Stimulated activated CD8-positive, alpha-beta memory T cell treated with anti-CD3 and anti-CD28 coated beads, Interleukin-7, amount 100 ng/mL, for 4 hours (primary cell): ENCODE measurements at regions not wholly inside any gene's neighbourhood (a gene's known extent, or its start where the extent isn't known, plus 50 kb on each side); places are given as distances from the start of the nearest gene placed in this dataset.

Source experiments
- DNase-seq, 2 donors: peaks; one replicate each; pipeline ENCODE4 v3.0.0-alpha.2; 2020; ENCODE audit warnings: low read depth in 2 of 2

DNA sequence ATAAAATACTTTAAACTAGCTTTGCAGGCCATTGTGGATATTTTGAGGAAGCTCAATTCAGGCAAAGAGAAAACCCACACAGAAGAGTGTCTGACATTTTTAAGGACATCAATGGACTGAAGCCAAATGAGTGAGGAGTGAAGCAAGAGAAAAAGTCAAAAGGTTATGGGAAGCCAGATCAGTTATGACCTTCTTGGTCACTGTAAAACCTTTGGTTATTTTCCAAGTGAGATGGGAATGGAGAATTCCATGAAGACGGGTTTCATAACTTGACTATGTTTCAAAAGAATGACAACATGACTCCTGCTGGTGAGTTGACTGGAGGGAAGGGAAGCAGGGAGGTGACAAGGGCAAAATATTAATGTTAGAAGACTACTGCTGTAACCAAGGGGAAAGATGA lies 585.2 kb downstream of the EFNA5 start:
- DNase-seq: no peak

GRCh38 chr5:107074996-107075395 lies 595.7 kb downstream of the EFNA5 start:
- no peak for DNase-seq

GRCh38 chr5:107072967-107073366 lies 597.8 kb downstream of the EFNA5 start:
- no peak for DNase-seq

GRCh38 chr5:107072440-107072839 lies 598.3 kb downstream of the EFNA5 start:
- DNase-seq: no peak

DNA sequence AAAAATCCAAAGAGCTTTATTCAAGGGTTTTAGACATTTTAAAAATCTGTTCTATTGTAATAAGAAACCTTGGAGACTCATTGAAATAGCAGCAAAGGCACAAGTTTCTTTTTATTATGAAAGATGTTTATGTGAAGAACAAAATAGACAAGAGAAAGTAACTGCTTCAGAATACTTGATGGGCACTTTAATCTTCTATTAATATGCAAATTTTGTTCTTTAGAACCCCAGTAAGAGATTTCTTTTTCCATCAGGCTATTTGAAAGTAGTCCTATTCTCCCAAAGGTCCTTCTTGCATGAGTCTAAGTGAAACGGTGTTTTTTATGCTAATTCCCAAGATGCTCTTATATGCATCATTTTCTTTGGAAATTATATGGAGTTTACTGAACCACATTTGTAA lies 602.0 kb downstream of the EFNA5 start:
- DNase-seq: no peak

- DNase-seq: no peak
Observed at GRCh38 chr5:107067395-107067794, 603.3 kb downstream of the EFNA5 start.

DNA sequence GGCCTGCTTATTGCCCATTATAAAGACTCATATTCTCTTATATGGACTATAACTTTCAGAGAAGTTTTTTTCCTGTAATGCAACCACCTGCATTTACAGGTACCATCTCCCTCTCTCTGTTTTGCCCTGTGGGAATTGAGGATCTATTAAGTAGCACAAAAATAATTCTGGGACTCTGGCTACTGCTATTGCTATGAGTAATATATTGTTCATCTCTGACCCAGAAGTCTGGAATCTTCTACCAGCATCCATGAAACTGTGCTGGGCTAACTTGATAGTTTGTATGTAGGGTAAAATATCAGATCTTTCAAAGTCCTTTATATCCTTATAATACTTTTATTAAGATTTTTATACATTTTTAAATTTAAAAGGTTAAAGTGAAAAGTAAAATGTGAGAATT lies 607.2 kb downstream of the EFNA5 start:
- DNase-seq: no peak

- DNase-seq: no peak
Observed at GRCh38 chr5:107058803-107059202, 611.9 kb downstream of the EFNA5 start.

GRCh38 chr5:107058235-107058634 lies 612.5 kb downstream of the EFNA5 start:
- DNase-seq: no peak

DNA sequence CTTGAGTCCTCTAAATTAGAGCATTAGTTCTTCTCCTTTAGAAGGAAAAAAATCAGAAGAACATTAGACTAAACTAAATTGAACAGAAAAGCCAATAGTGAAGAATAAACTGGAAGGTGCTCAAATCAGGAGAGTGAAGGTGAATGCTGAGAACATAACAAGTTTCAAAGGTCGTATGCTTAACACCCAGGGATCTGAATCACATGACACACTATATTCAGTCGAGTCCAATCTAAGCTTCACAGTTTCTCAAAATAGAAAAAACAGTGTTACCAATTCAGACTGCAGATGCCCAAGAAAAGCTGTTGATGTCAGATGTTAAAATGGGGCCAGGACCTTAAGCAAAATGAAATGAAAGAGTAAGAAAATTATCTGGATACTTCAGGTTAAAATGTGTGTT lies 614.5 kb downstream of the EFNA5 start:
- DNase-seq: no peak

DNA sequence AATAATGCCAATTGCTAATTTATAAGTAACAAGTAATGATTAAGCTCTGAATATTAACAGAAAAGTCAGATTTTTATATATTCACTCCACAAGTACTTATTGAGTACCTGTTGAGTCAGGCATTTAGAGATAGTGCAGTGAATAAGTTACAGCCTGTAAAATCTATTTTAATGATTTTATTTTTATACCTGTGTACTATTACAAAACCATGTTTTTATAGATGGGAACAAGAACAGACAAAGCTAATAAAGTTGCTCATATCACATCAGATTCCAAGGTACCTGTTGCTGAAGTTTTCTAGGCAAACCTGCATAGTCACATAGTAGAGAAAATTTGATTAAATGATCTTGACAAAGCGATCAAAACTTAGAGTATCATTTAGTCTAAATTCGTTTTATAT lies 623.7 kb downstream of the EFNA5 start:
- no peak for DNase-seq

GRCh38 chr5:107043665-107044064 lies 627.1 kb downstream of the EFNA5 start:
- no peak for DNase-seq

- no peak for DNase-seq
Observed at GRCh38 chr5:107040907-107041306, 629.8 kb downstream of the EFNA5 start.

DNA sequence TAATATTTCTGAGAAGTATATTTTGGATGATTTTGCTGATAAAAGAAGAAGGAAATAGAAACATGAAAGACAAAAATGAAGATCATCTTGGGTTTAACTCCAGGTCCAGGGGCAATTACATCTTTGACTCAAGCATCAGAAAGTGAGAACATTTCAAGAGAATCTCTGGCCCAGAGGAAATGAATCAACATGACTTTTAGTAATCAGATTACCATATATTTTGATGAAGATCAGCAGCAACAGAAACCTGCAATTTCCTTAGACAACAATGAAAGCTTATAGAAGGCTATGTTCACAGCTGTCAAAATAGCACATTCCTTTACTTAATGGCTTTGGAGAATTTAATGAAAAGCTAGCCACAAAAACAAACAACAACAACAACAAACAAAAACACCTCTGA lies 638.1 kb downstream of the EFNA5 start:
- no peak for DNase-seq

DNA sequence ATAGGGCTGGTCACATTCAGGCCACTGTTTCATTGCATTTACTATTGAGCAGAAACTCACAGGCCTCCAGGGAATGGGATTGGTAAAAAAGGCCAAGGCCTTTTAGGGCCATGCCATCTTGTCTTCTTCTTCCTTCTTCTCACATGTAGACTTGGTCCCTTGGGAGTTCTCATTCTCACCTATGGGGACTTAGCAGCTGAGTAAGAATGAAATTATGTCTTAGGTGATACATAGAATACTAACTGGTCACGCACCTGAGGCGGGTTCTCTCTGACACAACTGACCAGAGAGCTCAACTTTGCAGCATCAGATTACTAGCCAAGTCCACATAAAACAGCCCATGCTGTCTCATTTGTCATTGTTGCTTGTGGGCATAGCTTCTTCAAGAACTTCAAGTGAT lies 641.8 kb downstream of the EFNA5 start:
- DNase-seq: no peak

GRCh38 chr5:107025712-107026497 lies 644.8 kb downstream of the EFNA5 start:
- DNase-seq: no peak

- no peak for DNase-seq
Observed at GRCh38 chr5:107023732-107024131, 647.0 kb downstream of the EFNA5 start.

GRCh38 chr5:107021575-107021974 lies 649.2 kb downstream of the EFNA5 start:
- no peak for DNase-seq

GRCh38 chr5:107020626-107021025 lies 650.1 kb downstream of the EFNA5 start:
- DNase-seq: no peak

DNA sequence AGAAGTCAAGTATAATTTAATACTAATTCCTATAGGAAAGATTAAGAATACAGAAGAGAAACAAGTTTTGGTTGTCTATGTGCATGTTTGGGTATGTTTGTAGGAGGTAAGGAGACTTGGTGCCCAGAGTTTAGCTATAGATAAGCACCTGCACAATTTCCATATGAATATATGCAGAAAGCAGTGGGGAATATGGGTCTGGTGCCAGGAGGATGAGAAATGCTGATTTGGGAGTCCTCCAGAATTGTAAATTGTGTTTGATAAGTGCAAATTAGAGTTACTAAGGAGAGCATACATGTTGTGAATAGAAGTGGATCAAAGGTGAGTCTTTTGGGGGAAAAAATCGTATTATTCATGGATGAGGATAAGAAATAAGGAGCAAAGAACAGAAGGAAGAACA lies 653.1 kb downstream of the EFNA5 start:
- no peak for DNase-seq

GRCh38 chr5:107012371-107012770 lies 658.4 kb downstream of the EFNA5 start:
- no peak for DNase-seq

DNA sequence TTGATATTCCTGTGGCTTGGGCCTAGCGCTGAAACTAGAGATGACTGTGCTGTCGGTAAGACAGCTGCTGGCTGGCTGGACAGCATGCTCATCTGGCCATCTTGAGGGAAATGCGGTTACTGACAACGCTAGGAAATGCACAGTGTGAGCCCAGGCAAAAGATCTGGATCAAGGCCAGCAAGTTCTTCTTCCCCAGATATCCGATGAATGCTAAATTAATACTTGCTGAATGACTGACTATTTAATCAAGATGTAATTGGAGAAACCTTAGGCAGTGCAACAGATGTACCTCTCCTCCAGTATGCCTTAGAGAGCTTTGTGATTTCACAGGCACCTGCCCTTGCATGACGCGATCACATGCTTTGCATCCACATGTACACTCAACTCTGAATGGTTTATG lies 659.1 kb downstream of the EFNA5 start:
- no peak for DNase-seq

- DNase-seq: no peak
Observed at GRCh38 chr5:107010060-107010459, 660.7 kb downstream of the EFNA5 start.

DNA sequence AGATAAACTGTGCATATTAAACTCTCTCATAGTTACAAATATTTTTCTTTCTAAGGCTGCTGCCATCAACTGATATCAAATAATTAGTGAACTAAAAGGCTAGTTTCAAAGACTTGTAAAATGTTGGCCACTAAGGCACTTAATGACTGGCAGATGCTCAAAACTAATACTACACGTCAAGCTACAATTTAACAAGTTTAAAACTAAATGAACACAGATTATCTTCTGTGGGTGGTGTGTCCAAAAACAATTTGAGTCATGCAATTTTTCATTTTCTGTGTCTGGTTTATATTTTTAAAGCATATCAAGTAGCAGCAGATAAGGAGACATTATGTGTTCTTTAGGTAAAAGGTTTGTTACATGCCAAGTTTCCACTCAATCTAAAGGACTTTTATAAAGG lies 665.1 kb downstream of the EFNA5 start:
- no peak for DNase-seq
